ENCODE measurements at regions not wholly inside any gene's neighbourhood (a gene's known extent, or its start where the extent isn't known, plus 50 kb on each side); places are given as distances from the start of the nearest gene placed in this dataset.

DNA sequence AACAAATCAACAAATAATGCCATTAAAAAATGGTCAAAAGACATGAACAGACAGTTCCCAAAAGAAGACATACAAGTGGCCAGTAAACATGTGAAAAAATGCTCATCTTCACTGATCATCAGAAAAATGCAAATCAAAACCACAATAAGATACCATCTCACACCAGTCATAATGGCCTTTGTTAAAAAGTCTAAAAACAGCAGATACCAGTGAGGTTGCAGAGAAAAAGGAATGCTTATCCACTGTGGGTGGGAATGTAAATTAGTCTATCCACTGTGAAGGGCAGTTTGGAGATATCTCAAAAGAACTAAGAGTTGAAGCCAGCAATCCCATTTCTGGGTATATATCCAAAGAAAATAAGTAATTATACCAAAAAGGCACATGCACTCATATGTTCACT, 668.1 kb upstream of the CPEB2 start:
- no peak overlapping the region for H3K27ac Mint-ChIP-seq (ENCODE audit: unreplicated experiment)

DNA sequence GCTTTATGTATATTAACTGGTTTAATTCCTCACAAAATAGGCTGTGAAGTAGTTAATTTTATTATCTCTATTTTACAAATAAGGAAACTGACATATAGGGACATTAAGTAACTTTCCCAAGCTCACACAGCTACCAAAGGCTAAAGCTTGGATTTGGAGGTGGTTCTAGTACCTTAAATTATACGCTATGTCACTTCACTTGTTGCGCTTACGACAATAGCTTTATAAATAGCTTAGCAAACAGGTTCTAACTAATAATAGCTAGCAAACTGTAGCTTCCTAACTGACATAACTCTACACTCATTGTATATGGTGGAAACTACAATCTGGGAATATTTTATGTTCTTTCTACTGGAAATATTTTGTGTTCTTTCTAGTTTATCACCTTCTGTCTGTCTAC, 666.4 kb upstream of the CPEB2 start:
- Mint-ChIP-seq H3K27ac (ENCODE audit: unreplicated experiment) (no peak overlapping the region), H3K4me1 (ENCODE audit: low read depth, unreplicated experiment) (peaks cover 13% of the 10 kb centered on the region), H3K36me3 (ENCODE audit: unreplicated experiment) (no peaks in the 10 kb centered on the region), H3K4me3 (ENCODE audit: unreplicated experiment) (no peak overlapping the region), H3K9me3 (ENCODE audit: unreplicated experiment) (no peaks in the 10 kb centered on the region), H3K27me3 (ENCODE audit: unreplicated experiment) (no peaks in the 10 kb centered on the region)
- TF ChIP-seq, protein P1, sequence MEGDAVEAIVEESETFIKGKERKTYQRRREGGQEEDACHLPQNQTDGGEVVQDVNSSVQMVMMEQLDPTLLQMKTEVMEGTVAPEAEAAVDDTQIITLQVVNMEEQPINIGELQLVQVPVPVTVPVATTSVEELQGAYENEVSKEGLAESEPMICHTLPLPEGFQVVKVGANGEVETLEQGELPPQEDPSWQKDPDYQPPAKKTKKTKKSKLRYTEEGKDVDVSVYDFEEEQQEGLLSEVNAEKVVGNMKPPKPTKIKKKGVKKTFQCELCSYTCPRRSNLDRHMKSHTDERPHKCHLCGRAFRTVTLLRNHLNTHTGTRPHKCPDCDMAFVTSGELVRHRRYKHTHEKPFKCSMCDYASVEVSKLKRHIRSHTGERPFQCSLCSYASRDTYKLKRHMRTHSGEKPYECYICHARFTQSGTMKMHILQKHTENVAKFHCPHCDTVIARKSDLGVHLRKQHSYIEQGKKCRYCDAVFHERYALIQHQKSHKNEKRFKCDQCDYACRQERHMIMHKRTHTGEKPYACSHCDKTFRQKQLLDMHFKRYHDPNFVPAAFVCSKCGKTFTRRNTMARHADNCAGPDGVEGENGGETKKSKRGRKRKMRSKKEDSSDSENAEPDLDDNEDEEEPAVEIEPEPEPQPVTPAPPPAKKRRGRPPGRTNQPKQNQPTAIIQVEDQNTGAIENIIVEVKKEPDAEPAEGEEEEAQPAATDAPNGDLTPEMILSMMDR (IDR thresholded peaks at IDR 0.05; ENCODE audit: partially characterized antibody, unreplicated experiment): no peak
- no peak for DNase-seq

More for the DNA sequence above, 668.1 kb upstream of the CPEB2 start:
- TF ChIP-seq, protein P1 (IDR thresholded peaks at IDR 0.05; ENCODE audit: partially characterized antibody, unreplicated experiment): no peak
- Mint-ChIP-seq H3K27me3 (ENCODE audit: unreplicated experiment) (no peaks in the 10 kb centered on the region), H3K36me3 (ENCODE audit: unreplicated experiment) (no peaks in the 10 kb centered on the region), H3K9me3 (ENCODE audit: unreplicated experiment) (no peaks in the 10 kb centered on the region), H3K4me3 (ENCODE audit: unreplicated experiment) (no peak overlapping the region), H3K4me1 (ENCODE audit: low read depth, unreplicated experiment) (peaks cover 6% of the 10 kb centered on the region)
- DNase-seq: no peak

DNA sequence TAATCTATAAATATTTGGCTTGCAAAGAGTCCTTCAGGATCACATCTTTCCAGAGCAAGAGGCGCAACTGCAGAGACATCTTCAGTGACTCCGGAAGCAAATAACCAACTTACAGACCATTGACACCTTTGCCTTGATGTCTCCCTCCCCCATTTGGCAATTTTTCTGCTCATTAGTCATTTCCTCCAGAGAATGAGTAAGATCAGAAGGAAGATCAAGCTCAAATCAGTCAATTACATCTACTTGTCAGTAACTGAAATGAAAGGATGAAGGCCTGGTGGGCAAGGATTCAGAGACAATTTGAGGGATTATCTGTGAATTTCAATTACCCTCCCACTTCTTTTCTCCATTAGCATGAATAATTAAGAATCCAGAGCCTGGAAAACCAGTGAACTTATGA, 665.6 kb upstream of the CPEB2 start:
- TF ChIP-seq, protein P1 (IDR thresholded peaks at IDR 0.05; ENCODE audit: partially characterized antibody, unreplicated experiment): no peak
- Mint-ChIP-seq H3K9me3 (ENCODE audit: unreplicated experiment) (no peaks in the 10 kb centered on the region), H3K27me3 (ENCODE audit: unreplicated experiment) (no peaks in the 10 kb centered on the region), H3K4me3 (ENCODE audit: unreplicated experiment) (no peak overlapping the region), H3K27ac (ENCODE audit: unreplicated experiment) (no peak overlapping the region), H3K36me3 (ENCODE audit: unreplicated experiment) (no peaks in the 10 kb centered on the region), H3K4me1 (ENCODE audit: low read depth, unreplicated experiment) (peaks cover 13% of the 10 kb centered on the region)
- no peak for DNase-seq

DNA sequence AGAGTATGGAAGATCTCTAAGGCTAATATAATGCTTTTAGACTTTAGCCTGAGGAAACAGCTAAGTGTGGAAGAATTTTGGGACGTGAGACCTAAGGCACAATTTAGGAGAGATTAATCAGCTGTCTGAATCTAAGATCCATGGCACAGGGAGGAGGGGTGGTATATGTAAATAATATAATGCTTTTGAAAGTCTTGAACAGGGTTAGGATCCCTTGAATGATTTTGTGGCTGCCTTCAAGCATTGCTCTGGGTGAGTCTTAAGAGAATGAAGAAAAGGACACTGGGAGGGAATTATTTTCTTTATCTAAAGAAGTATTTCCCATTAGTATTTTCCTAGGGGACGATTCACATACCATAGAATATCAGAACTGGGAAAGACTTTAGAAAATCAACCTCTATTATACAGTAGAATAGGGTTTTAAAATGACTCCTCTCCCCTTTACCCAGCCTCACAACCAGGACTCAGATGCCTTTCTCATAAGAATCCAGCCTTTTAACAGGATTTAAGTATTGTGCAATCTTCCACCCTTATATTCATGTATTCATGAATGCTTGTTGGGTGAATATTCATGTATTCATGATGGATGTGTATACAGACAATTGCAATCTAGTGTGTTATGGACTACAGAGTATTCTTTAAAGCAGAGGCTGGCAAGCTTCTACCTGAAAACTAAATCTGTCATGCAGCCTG, 664.2 kb upstream of the CPEB2 start:
- H3K4me3 Mint-ChIP-seq (ENCODE audit: unreplicated experiment): no peak overlapping the region
- DNase-seq: no peak

More for the DNA sequence above, 664.2 kb upstream of the CPEB2 start:
- no peaks in the 10 kb centered on the region for H3K27me3 Mint-ChIP-seq (ENCODE audit: unreplicated experiment)
- H3K9me3 Mint-ChIP-seq (ENCODE audit: unreplicated experiment): no peaks in the 10 kb centered on the region
- no peaks in the 10 kb centered on the region for H3K36me3 Mint-ChIP-seq (ENCODE audit: unreplicated experiment)
- TF ChIP-seq, protein P1 (IDR thresholded peaks at IDR 0.05; ENCODE audit: partially characterized antibody, unreplicated experiment): no peak
- H3K27ac Mint-ChIP-seq (ENCODE audit: unreplicated experiment): no peak overlapping the region
- H3K4me1 Mint-ChIP-seq (ENCODE audit: low read depth, unreplicated experiment): peaks cover 14% of the 10 kb centered on the region

All from glutamatergic neuron (in vitro differentiated cells).